ENCODE measurements at regions not wholly inside any gene's neighbourhood (a gene's known extent, or its start where the extent isn't known, plus 50 kb on each side); places are given as distances from the start of the nearest gene placed in this dataset.
"Not testable (repeated sequence)": the region's sequence is repeated elsewhere in the genome, so short reads cannot be mapped to it uniquely, and the experiment has no call there.

- no peak for DNase-seq (ENCODE audit: low read depth, low spot score)
These were observed 598.1 kb downstream of the DNAH5 start for GRCh38 chr5:13346401-13346800.

- no peak for DNase-seq (ENCODE audit: low read depth, low spot score)
These were observed 605.4 kb downstream of the DNAH5 start for GRCh38 chr5:13339093-13339492.

- DNase-seq (ENCODE audit: low read depth, low spot score), result not testable (repeated sequence)
These were observed 609.5 kb downstream of the DNAH5 start for GRCh38 chr5:13335026-13335425.

GRCh38 chr5:13331585-13331984 is 612.9 kb downstream of the DNAH5 start:
- no peak for DNase-seq (ENCODE audit: low read depth, low spot score)

DNA sequence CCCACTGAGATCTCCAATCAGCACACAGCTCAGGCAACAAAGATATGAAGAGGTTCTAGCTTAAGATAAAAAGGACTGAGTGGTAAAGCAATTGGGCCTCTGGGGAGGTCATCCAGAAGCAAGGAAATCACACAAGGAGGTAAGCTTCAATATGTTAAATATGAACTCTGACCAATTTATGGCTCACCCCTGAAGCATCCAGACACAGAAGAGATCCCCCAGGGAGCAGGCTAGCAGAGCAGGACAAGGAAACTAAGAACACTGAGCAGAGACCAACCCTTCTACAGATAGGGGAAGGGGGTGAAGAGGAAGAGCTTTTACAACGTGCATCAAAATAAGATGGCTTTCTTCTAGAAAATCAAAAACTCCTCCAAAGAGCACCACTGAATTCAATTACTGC is 616.2 kb downstream of the DNAH5 start:
- no peak for DNase-seq (ENCODE audit: low read depth, low spot score)

GRCh38 chr5:13325765-13326164 is 618.7 kb downstream of the DNAH5 start:
- DNase-seq (ENCODE audit: low read depth, low spot score), result no peak

GRCh38 chr5:13322769-13323168 is 621.7 kb downstream of the DNAH5 start:
- DNase-seq (ENCODE audit: low read depth, low spot score), result no peak

- no peak for DNase-seq (ENCODE audit: low read depth, low spot score)
These were observed 626.8 kb downstream of the DNAH5 start for GRCh38 chr5:13317654-13318053.

DNA sequence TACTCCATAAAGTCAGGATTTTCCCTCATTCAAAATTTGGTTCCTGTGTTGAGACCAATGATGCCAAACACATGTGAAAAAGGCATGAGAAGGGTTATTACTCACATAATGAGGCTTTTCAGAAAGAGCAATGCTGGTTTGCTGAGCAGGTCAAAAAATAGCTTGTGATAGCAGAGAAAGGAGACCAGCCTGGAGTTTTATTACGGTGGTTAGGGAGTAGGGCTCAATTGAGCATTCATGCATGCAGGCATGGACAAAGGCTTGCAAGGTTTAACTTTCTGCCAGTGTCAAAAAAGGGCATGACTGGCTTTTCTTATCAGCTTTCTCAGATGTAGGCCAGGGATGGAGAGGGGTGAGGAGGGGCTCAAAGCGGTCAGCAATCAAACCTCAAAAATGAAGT is 628.3 kb downstream of the DNAH5 start:
- DNase-seq (ENCODE audit: low read depth, low spot score), result no peak

DNA sequence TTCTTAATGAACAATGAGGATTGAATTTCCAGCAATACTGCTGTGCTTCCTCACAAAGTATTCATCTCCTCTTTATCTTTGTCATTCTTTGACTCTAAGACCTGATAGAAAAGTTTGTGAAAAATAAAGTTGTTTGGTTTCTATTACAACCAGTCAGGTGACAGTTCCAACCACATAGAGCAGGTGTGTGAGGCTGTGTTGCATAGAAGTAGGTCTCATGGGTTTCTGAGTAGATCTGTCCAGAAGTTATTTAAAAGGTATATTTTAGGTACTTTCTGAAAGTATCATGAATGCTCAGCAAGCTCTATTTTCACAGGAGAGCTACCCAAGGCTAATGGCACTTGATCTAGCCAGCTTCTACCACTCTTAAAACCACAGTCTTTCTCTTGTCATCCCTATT is 637.0 kb downstream of the DNAH5 start:
- DNase-seq (ENCODE audit: low read depth, low spot score), result no peak

GRCh38 chr5:13303445-13303844 is 641.0 kb downstream of the DNAH5 start:
- no peak for DNase-seq (ENCODE audit: low read depth, low spot score)

DNA sequence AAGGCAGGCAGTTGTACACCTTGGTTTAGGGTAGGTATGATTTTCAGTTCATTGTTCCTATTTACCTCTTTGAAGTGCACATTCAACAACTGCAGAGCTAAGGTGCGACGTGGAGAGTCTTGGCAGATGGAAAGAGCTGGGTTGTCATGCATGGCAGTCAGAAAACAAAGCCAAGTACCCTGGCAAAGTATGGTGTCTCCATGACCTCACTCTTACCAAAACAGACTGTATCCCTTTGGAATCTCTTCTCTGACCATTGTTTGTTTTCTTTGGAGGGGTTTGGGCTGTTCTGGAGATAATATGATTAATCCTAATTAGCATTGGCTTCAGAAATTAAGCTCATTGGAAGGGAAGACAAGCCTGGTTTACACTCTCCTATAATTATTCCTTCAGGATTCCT is 665.7 kb downstream of the DNAH5 start:
- no peak for DNase-seq (ENCODE audit: low read depth, low spot score)

DNA sequence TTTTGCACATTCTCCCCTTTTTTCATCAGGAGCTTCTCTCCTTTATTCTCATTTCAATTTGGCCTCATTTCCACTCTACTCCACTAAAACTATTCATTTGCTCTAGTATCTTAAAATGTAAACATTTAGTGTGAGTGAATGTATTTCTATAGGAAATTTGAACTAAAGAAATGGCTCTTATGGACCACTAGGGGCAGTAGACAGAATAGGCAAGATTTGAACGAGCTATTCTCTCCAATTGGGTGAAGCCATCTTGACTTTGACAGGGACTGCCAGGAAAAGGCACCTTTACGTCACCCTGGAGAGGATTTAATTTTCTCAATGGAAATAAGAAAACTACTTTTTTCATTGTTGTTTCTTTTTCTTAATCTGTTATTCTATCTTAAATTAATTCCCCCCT is 666.3 kb downstream of the DNAH5 start:
- no peak for DNase-seq (ENCODE audit: low read depth, low spot score)

- no peak for DNase-seq (ENCODE audit: low read depth, low spot score)
These were observed 668.3 kb downstream of the DNAH5 start for GRCh38 chr5:13276156-13276555.

DNA sequence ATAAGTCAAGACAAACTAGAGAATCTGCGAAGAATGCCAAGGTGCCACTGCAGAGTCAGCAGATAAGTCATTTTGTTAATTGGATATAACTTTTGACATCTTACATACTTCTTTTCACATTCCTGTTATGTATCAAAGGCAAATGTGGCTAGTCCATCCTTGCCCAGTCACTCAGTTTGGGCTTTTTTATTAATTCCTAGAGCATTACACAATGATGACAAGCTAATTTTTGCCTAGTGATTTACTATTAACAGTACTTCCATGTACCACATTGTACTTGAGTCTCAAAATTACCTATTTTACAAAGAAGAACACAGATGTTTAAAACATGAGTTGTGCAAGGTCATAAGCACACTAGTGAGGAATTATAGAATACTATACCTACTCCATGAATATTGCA is 680.8 kb downstream of the DNAH5 start:
- no peak for DNase-seq (ENCODE audit: low read depth, low spot score)

DNA sequence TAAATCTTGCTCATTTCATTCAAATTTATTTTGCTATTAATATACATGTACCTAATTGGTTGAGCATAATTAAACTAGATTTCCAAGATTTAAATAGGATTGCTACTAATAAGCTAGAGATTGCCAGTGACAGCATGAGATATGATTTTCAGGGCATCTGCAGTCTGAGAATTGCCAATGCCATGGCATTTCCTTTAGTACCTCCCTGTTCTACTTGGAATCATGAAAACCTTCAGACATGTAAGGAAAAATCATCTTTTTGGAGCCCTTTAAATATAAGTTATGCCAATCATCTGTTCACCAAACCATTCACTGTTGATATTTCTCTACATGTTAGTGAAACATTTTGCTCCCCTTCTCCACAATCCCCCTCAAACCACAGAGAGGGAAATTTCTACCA is 691.4 kb downstream of the DNAH5 start:
- no peak for DNase-seq (ENCODE audit: low read depth, low spot score)

GRCh38 chr5:13252699-13253098 is 691.8 kb downstream of the DNAH5 start:
- no peak for DNase-seq (ENCODE audit: low read depth, low spot score)

DNA sequence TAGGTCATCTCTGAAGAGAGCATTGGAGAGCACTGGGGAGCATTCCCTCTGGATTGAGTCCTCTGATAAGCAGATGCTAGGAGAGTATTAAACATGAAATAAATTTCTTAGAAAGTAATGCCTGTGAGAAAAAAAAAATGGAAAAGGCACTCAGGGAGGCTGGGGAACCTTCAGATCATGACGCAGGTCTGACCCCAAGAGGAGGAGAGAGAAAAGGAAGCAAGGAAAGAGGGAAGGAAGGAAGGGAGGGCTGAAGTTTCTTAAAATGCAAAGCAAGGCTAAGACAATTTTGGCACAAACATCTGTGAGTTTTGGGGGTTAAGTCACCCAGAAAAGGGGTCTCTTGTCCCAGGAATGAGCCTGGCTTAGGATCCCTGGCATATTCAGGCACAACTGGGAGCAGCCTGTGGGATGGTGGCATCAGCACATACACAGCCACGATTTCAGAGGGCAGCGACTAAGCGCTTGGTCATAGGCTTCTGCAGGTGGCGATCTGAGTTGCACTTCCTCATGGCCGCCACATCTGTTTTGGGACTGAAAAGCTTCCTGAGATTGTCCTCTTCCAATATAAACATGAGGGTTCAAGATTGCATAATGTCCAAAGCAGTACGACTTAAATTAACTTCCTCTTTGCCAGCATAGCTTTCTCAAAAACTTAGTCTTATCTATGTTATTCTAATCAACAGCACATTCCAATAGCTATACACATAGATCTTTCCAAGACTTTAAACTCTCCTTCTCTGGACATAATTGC is 692.7 kb downstream of the DNAH5 start:
- DNase-seq (ENCODE audit: low read depth, low spot score), result no peak

GRCh38 chr5:13250464-13251291 is 693.8 kb downstream of the DNAH5 start:
- no peak for DNase-seq (ENCODE audit: low read depth, low spot score)

GRCh38 chr5:13249854-13250253 is 694.6 kb downstream of the DNAH5 start:
- no peak for DNase-seq (ENCODE audit: low read depth, low spot score)

DNA sequence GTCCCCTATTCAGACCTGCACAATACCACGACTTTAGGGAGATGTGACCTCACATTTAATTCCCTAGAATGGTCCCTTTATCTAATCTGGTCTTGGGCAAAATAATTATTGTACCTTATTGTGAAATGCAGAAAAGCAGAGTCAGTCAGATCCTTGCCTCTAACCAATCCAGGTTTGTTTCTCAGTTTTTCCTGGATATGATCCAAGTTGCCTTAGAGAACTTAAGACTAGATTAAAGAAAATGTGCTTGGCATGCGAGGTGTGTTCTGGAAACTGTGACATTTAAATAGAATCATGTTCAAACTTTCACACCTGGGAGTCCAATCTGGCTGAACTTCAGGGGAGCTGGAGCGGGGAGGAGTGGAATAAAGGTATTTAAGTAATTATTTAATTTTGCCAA is 696.2 kb downstream of the DNAH5 start:
- no peak for DNase-seq (ENCODE audit: low read depth, low spot score)

GRCh38 chr5:13246053-13246452 is 698.4 kb downstream of the DNAH5 start:
- peak; percentile 16 for DNase-seq (ENCODE audit: low read depth, low spot score)

DNA sequence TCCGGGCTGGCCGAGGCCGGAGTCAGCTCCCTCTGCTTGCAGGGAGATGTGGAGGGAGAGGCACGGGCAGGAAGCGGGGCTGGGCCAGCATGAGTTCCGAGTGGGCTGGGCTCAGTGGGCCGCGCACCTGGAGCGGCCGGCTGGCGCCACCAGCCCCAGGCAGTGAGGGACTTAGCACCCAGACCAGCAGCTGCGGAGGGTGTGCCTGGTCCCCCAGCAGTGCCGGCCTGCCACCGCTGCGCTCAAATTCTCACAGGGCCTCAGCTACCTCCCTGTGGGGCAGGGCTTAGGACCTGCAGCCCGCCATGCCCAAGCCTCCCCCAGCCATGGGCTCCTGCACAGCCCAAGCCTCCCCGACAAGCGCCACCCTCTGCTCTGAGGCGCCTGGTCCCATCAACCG is 700.3 kb downstream of the DNAH5 start:
- DNase-seq (ENCODE audit: low read depth, low spot score), result no peak
